HepG2 (cell line): ENCODE measurements at regions not wholly inside any gene's neighbourhood (a gene's known extent, or its start where the extent isn't known, plus 50 kb on each side); places are given as distances from the start of the nearest gene placed in this dataset.

Source experiments
- ELF4 ChIP-seq: sonication (generic); formaldehyde crosslinking; IDR thresholded peaks from 2 replicates; pipeline ENCODE4 v1.5.0; 2020; ENCODE audit warnings: missing genetic modification reagents, mild to moderate bottlenecking, moderate library complexity, borderline replicate concordance
- NCOA1 ChIP-seq: sonication (generic); formaldehyde crosslinking; IDR thresholded peaks from 2 replicates; pipeline ENCODE4 v1.9.0; 2021; ENCODE audit warnings: missing genetic modification reagents
- TF ChIP-seq, protein P1 (sequence below): conservative IDR thresholded peaks from 2 replicates; pipeline ENCODE4 v1.6.1; 2018; ENCODE audit warnings: missing genetic modification reagents
- TF ChIP-seq, protein P2 (sequence below): sonication (generic); formaldehyde crosslinking; IDR thresholded peaks from 2 replicates; pipeline ENCODE4 v1.4.0; 2020; ENCODE audit warnings: mild to moderate bottlenecking, missing genetic modification reagents

DNA sequence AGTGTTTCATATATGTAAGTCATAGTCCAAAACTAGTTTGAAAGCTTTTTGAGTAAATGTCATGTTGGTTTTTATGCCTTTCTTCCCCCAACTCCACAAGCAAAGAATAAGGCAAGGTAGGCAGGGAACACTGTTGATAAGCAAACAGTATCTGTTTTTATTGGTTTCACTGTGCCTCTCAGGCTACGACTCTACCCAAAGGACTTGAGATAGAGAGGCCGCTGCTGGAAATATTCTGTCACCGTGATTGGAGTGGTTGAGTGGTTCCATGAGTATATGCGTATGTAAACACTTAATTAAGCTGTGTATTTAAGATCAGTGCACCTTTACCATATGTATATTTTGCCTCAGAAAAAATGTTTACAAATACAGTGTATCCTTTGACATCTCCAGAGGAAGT, 138.1 kb upstream of the KIF26B start:
- TF ChIP-seq ELF4 (CRISPR knock-in tag) (no peak), NCOA1 (CRISPR knock-in tag) (no peak)
- TF ChIP-seq, protein P1, sequence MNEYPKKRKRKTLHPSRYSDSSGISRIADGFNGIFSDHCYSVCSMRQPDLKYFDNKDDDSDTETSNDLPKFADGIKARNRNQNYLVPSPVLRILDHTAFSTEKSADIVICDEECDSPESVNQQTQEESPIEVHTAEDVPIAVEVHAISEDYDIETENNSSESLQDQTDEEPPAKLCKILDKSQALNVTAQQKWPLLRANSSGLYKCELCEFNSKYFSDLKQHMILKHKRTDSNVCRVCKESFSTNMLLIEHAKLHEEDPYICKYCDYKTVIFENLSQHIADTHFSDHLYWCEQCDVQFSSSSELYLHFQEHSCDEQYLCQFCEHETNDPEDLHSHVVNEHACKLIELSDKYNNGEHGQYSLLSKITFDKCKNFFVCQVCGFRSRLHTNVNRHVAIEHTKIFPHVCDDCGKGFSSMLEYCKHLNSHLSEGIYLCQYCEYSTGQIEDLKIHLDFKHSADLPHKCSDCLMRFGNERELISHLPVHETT (CRISPR knock-in tag) = no peak
- TF ChIP-seq, protein P2, sequence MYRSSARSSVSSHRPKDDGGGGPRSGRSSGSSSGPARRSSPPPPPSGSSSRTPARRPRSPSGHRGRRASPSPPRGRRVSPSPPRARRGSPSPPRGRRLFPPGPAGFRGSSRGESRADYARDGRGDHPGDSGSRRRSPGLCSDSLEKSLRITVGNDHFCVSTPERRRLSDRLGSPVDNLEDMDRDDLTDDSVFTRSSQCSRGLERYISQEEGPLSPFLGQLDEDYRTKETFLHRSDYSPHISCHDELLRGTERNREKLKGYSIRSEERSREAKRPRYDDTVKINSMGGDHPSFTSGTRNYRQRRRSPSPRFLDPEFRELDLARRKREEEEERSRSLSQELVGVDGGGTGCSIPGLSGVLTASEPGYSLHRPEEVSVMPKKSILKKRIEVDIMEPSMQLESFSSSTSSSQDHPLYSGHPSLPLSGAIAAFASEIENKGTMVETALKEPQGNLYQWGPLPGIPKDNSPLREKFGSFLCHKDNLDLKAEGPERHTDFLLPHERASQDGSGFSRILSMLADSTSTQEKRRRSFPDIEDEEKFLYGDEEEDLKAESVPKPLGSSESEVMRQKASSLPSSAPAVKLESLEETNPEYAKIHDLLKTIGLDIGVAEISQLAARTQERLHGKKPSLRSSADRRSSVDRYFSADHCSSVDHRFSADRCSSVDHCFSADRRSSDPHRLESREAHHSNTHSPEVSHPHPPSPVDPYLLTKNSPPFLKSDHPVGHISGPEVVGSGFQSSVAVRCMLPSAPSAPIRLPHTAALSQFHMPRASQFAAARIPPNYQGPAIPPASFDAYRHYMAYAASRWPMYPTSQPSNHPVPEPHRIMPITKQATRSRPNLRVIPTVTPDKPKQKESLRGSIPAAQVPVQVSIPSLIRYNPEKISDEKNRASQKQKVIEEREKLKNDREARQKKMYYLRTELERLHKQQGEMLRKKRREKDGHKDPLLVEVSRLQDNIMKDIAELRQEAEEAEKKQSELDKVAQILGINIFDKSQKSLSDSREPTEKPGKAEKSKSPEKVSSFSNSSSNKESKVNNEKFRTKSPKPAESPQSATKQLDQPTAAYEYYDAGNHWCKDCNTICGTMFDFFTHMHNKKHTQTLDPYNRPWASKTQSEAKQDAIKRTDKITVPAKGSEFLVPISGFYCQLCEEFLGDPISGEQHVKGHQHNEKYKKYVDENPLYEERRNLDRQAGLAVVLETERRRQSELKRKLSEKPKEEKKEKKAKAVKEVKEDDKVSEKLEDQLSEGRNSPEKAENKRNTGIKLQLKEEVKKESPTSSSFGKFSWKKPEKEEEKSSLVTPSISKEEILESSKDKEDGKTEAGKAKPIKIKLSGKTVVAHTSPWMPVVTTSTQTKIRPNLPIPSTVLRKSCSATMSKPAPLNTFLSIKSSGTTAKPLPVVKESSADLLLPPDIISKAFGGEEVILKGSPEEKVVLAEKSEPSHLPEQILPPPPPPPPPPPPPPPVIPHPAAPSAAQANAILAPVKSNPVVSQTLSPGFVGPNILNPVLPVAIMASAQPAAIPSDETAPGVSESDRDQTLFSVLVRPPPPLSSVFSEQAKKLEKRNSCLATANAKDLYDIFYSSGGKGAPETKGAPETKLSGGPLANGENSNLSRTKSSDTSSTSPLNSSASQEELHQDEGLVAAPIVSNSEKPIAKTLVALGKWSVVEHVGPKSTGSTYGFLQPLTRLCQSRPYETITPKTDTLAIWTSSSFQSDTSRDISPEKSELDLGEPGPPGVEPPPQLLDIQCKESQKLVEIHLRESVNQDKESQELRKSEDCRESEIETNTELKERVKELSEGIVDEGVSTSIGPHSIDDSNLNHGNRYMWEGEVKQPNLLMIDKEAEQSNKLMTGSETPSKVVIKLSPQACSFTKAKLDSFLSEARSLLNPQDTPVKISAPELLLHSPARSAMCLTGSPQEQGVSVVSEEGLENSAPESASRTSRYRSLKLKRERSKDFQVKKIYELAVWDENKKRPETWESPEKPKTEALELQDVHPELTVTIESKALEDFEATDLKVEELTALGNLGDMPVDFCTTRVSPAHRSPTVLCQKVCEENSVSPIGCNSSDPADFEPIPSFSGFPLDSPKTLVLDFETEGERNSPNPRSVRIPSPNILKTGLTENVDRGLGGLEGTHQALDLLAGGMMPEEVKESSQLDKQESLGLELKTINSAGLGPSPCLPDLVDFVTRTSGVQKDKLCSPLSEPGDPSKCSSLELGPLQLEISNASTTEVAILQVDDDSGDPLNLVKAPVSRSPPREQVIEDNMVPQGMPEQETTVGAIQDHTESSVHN (CRISPR knock-in tag) = no peak
